Upper lobe of left lung (tissue), 6 donors: ENCODE measurements at regions not wholly inside any gene's neighbourhood (a gene's known extent, or its start where the extent isn't known, plus 50 kb on each side); places are given as distances from the start of the nearest gene placed in this dataset.
A peak's percentile ranks its signal among the peaks of the same experiment; 100 is the strongest.

Experiments
- ATAC-seq, 2 donors: fragments of 200-7000 bp; cut with Tn5 transposase; one replicate each; pipeline ENCODE4 v1.9.1; 2022; ENCODE audit warnings: mild to moderate bottlenecking in 2 of 2, moderate library complexity in 2 of 2; ENCODE audit not compliant: low FRiP score in 2 of 2
- DNase-seq, 2 donors: peaks; one replicate each; pipeline ENCODE4 v3.0.0-alpha.2; 2019 to 2020
- H3K27ac ChIP-seq, 4 donors: fragments of 200-600 bp; sonication (generic); one replicate each; pipeline ENCODE4 v1.5.1; 2016 to 2019
- H3K27me3 ChIP-seq, 4 donors: fragments of 200-600 bp; sonication (generic); one replicate each; pipeline ENCODE4 v1.5.1; 2017 to 2019
- H3K36me3 ChIP-seq, 4 donors: fragments of 200-600 bp; sonication (generic); one replicate each; pipeline ENCODE4 v1.5.1; 2016 to 2019
- H3K4me1 ChIP-seq, 4 donors: fragments of 200-600 bp; sonication (generic); one replicate each; pipeline ENCODE4 v1.5.1; 2018 to 2019
- H3K4me3 ChIP-seq, 4 donors: fragments of 200-600 bp; sonication (generic); one replicate each; pipeline ENCODE4 v1.5.1; 2017 to 2019; ENCODE audit warnings: mild to moderate bottlenecking in 2 of 4, moderate library complexity in 1 of 4
- H3K9me3 ChIP-seq, 4 donors: fragments of 200-600 bp; sonication (generic); one replicate each; pipeline ENCODE4 v1.5.1; 2018 to 2019
- CTCF ChIP-seq, 6 experiments: fragments of 450-650 bp in 4 of 6; fragments of 200-600 bp in 2 of 6; sonication (generic) in 2 of 6; IDR thresholded peaks; one replicate each; pipeline ENCODE4 v1.5.1; 2016 to 2019; ENCODE audit warnings: antibody characterized with exemption in 6 of 6
- EP300 ChIP-seq, 4 donors: sonication (generic); formaldehyde crosslinking; IDR thresholded peaks; one replicate each; pipeline ENCODE4 v1.5.1; 2017; ENCODE audit warnings: antibody characterized with exemption in 4 of 4, control low read depth in 2 of 4
- POLR2A ChIP-seq, 4 donors: fragments of 450-650 bp; IDR thresholded peaks; one replicate each; pipeline ENCODE4 v1.5.1; 2016 to 2017; ENCODE audit warnings: antibody characterized with exemption in 4 of 4, mild to moderate bottlenecking in 2 of 4
- POLR2AphosphoS5 ChIP-seq, 2 donors: sonication (generic); formaldehyde crosslinking; IDR thresholded peaks; one replicate each; pipeline ENCODE4 v1.5.1; 2017; ENCODE audit warnings: antibody characterized with exemption in 2 of 2
- WGBS, 2 donors: methylation state at CpG; one replicate each; pipeline ENCODE4 v1.1.5; 2017 to 2018; 5-methylcytosine and 5-hydroxymethylcytosine counted together
- donor health status: DM: no; HTN: no; CAD: no; lungs with moderate emphysema.
- donor health status: DM: no; HTN: yes; CAD: no; lungs with severe emphysema.

DNA sequence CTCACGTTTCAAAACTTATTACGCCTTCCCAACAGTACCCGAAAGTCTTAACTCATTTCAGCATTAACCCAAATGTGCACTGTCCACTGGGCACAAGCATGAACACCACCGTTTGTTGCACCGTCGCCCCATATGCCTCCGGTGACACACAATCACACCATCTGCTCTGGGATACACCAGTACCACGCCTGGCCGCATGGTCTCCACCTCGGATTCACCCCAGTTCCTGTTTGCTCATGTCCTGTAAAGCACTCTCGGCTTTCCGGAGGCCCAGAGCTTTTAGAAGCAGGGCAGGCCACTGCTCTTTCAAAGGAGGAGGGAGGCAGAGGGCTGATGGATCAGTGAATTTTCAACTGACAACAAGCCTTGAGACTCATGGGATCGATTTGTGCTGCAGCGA, 1570.0 kb upstream of the DEFB115 start:
- Histone ChIP-seq H3K9me3 (peaks cover 0 to 19% (median 0%) of the 10 kb centered on the region in 4 donors), H3K27ac (no peak overlapping the region), H3K27me3 (no peaks in the 10 kb centered on the region), H3K36me3 (no peaks in the 10 kb centered on the region), H3K4me1 (no peaks in the 10 kb centered on the region), H3K4me3 (no peak overlapping the region)
- 80 to 92% methylated on average over 12 to 14 of the region's 14 CpGs for WGBS, 2 donors
- no peak for TF ChIP-seq POLR2AphosphoS5 (IDR thresholded peaks at IDR 0.05)
- TF ChIP-seq CTCF (IDR thresholded peaks at IDR 0.05): no peak
- no peak for TF ChIP-seq EP300 (IDR thresholded peaks at IDR 0.05)
- TF ChIP-seq POLR2A (IDR thresholded peaks at IDR 0.05): no peak
- DNase-seq (peak in 1 of 2 donors; percentile 8), ATAC-seq (no peak)

- DNase-seq (peak in 1 of 2 donors; percentile 76), ATAC-seq (peak in 1 of 2 donors; percentile 60)
- Histone ChIP-seq H3K4me1 (no peaks in the 10 kb centered on the region), H3K36me3 (no peaks in the 10 kb centered on the region), H3K4me3 (peak overlapping the region in 1 of 4 donors; percentile 33), H3K9me3 (peaks cover 0 to 19% (median 0%) of the 10 kb centered on the region in 4 donors), H3K27me3 (no peaks in the 10 kb centered on the region), H3K27ac (no peak overlapping the region)
- 69 to 87% methylated on average over 3 to 45 of the region's 48 CpGs for WGBS, 2 donors
- no peak for TF ChIP-seq POLR2A (IDR thresholded peaks at IDR 0.05)
- TF ChIP-seq EP300 (IDR thresholded peaks at IDR 0.05): no peak
- TF ChIP-seq CTCF (IDR thresholded peaks at IDR 0.05): no peak
- TF ChIP-seq POLR2AphosphoS5 (IDR thresholded peaks at IDR 0.05): no peak
Observed at GRCh38 chr20:29689411-29690225, 1567.8 kb upstream of the DEFB115 start.

DNA sequence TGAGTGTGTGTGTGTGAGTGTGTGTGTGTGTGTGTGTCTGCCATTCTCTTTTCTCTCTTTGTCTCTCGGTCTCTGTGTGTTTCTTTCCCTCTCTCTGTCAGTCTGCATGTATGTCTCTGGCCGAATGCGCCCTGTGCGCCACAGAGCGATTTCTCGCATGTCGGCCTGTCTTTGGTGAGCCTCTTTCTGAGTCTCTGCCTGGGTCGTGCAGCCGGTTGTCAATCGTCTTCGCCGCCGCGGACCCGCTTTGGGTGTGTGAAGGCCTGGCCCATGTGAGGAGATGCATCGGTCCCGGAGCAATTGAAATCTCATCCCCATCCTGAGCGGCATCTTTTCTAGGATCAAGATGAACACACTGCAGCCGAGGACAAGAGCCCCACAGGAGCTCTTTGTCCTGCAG, 1567.2 kb upstream of the DEFB115 start:
- TF ChIP-seq POLR2AphosphoS5 (IDR thresholded peaks at IDR 0.05) (no peak), EP300 (IDR thresholded peaks at IDR 0.05) (no peak), CTCF (IDR thresholded peaks at IDR 0.05) (no peak), POLR2A (IDR thresholded peaks at IDR 0.05) (no peak)
- Histone ChIP-seq H3K4me1 (no peaks in the 10 kb centered on the region), H3K4me3 (no peak overlapping the region), H3K9me3 (peaks cover 0 to 19% (median 0%) of the 10 kb centered on the region in 4 donors), H3K36me3 (no peaks in the 10 kb centered on the region), H3K27ac (no peak overlapping the region), H3K27me3 (no peaks in the 10 kb centered on the region)
- ATAC-seq (no peak), DNase-seq (peak in 1 of 2 donors; percentile 64)
- WGBS, 2 donors: 92 to 93% methylated on average over 16 to 18 of the region's 19 CpGs

GRCh38 chr20:29740601-29740950, 1516.9 kb upstream of the DEFB115 start:
- TF ChIP-seq EP300 (IDR thresholded peaks at IDR 0.05) (no peak), CTCF (IDR thresholded peaks at IDR 0.05) (no peak), POLR2A (IDR thresholded peaks at IDR 0.05) (no peak), POLR2AphosphoS5 (IDR thresholded peaks at IDR 0.05) (no peak)
- H3K4me1 ChIP-seq: no peaks in the 10 kb centered on the region
- no peaks in the 10 kb centered on the region for H3K27me3 ChIP-seq
- H3K9me3 ChIP-seq: peaks cover 0 to 60% (median 13%) of the 10 kb centered on the region in 4 donors
- H3K36me3 ChIP-seq: no peaks in the 10 kb centered on the region
- WGBS, 2 donors: 26 to 64% methylated on average over 12 to 30 of the region's 35 CpGs
- ATAC-seq: no peak
- DNase-seq: no peak
- H3K27ac ChIP-seq: no peak overlapping the region
- H3K4me3 ChIP-seq: no peak overlapping the region
